HL-60 (cell line): ENCODE measurements at regions not wholly inside any gene's neighbourhood (a gene's known extent, or its start where the extent isn't known, plus 50 kb on each side); places are given as distances from the start of the nearest gene placed in this dataset.

Experiments used
- DNase-seq, 2 experiments: peaks; one replicate each; pipeline ENCODE4 v3.0.0-alpha.2; 2010 to 2020; ENCODE audit warnings: low read depth in 1 of 2, low spot score in 1 of 2
- H3K27ac ChIP-seq: fragments of 250-450 bp; sonication (Bioruptor Pico); replicated peaks from 2 replicates; pipeline ENCODE4 v1.5.1; 2020; ENCODE audit warnings: mild to moderate bottlenecking, moderate library complexity
- H3K27me3 ChIP-seq: fragments of 250-450 bp; sonication (Bioruptor Pico); 2 replicates; pipeline ENCODE4 v1.5.1; 2021; ENCODE audit warnings: mild to moderate bottlenecking, moderate library complexity; ENCODE audit not compliant: insufficient read depth, poor library complexity, severe bottlenecking
- H3K4me3 ChIP-seq: replicated peaks from 2 replicates; pipeline ENCODE4 v1.5.1; 2011; ENCODE audit warnings: mild to moderate bottlenecking, control low read depth, low read length; ENCODE audit not compliant: insufficient read depth
- CTCF ChIP-seq: IDR thresholded peaks from one replicate; pipeline ENCODE4 v1.5.1; 2011; ENCODE audit warnings: low read length, control low read depth, inconsistent platforms; ENCODE audit not compliant: insufficient read depth
- GABPA ChIP-seq: IDR thresholded peaks from 2 replicates; pipeline ENCODE4 v1.6.1; 2012; ENCODE audit warnings: low read depth
- POLR2AphosphoS5 ChIP-seq: IDR thresholded peaks from 2 replicates; pipeline ENCODE4 v1.6.1; 2012; ENCODE audit warnings: low read depth
- SPI1 ChIP-seq: IDR thresholded peaks from 2 replicates; pipeline ENCODE4 v1.6.1; 2012; ENCODE audit warnings: low read depth, mild to moderate bottlenecking, borderline replicate concordance
- TF ChIP-seq, protein P1 (sequence below): IDR thresholded peaks from 2 replicates; pipeline ENCODE4 v1.6.1; 2012; ENCODE audit warnings: low read depth; ENCODE audit not compliant: insufficient replicate concordance

DNA sequence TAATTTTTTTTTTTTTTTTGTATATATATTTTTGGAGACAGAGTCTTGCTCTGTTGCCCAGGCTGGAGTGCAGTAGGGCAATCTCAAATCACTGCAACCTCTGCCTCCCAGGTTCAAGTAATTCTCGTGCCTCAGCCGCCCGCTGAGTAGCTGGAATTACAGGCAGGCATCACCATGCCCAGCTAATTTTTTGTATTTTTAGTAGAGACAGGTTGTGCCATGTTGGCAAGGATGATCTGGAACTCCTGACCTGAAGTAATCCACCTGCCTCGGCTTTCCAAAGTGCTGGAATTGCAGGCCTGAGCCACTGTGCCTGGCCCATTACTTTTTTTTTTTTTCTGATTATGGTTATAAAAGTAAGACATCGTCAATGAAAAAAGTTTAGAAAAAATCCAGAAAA lies 84.0 kb upstream of the LMNB1 start:
- no peak overlapping the region for H3K4me3 ChIP-seq
- H3K27me3 ChIP-seq: no peaks in the 10 kb centered on the region
- TF ChIP-seq, protein P1, sequence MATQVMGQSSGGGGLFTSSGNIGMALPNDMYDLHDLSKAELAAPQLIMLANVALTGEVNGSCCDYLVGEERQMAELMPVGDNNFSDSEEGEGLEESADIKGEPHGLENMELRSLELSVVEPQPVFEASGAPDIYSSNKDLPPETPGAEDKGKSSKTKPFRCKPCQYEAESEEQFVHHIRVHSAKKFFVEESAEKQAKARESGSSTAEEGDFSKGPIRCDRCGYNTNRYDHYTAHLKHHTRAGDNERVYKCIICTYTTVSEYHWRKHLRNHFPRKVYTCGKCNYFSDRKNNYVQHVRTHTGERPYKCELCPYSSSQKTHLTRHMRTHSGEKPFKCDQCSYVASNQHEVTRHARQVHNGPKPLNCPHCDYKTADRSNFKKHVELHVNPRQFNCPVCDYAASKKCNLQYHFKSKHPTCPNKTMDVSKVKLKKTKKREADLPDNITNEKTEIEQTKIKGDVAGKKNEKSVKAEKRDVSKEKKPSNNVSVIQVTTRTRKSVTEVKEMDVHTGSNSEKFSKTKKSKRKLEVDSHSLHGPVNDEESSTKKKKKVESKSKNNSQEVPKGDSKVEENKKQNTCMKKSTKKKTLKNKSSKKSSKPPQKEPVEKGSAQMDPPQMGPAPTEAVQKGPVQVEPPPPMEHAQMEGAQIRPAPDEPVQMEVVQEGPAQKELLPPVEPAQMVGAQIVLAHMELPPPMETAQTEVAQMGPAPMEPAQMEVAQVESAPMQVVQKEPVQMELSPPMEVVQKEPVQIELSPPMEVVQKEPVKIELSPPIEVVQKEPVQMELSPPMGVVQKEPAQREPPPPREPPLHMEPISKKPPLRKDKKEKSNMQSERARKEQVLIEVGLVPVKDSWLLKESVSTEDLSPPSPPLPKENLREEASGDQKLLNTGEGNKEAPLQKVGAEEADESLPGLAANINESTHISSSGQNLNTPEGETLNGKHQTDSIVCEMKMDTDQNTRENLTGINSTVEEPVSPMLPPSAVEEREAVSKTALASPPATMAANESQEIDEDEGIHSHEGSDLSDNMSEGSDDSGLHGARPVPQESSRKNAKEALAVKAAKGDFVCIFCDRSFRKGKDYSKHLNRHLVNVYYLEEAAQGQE: no peak
- TF ChIP-seq POLR2AphosphoS5 (no peak), GABPA (no peak), CTCF (no peak), SPI1 (no peak)
- H3K27ac ChIP-seq: no peak overlapping the region
- no peak for DNase-seq

GRCh38 chr5:126693806-126694205 lies 83.1 kb upstream of the LMNB1 start:
- H3K27ac ChIP-seq: no peak overlapping the region
- H3K4me3 ChIP-seq: no peak overlapping the region
- TF ChIP-seq, protein P1: no peak
- TF ChIP-seq CTCF (no peak), POLR2AphosphoS5 (no peak), GABPA (no peak), SPI1 (no peak)
- DNase-seq: no peak
- H3K27me3 ChIP-seq: no peaks in the 10 kb centered on the region

GRCh38 chr5:126694403-126694802 lies 82.5 kb upstream of the LMNB1 start:
- no peaks in the 10 kb centered on the region for H3K27me3 ChIP-seq
- no peak for DNase-seq
- H3K4me3 ChIP-seq: no peak overlapping the region
- no peak overlapping the region for H3K27ac ChIP-seq
- no peak for TF ChIP-seq POLR2AphosphoS5

DNA sequence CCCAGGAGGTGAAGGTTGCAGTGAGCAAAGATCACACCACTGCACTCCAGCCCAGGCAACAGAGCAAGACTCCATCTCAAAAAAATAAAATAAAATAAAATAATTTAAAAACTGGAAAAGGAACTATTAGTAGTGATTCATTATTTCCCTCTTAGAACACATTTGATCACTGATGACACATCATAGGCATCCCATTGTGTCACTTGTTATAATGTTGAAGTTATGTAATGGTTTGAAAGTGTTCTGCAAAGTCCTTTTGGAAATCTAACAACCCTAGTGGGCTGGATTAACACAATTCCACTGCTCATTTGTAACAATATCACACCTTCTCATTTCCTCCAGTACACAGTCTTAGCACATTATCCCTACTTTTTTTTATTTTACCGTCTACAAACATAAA lies 81.8 kb upstream of the LMNB1 start:
- DNase-seq: no peak
- no peak for TF ChIP-seq POLR2AphosphoS5
- TF ChIP-seq, protein P1: no peak
- no peaks in the 10 kb centered on the region for H3K27me3 ChIP-seq
- H3K27ac ChIP-seq: no peak overlapping the region
- no peak overlapping the region for H3K4me3 ChIP-seq
